ENCODE measurements at regions not wholly inside any gene's neighbourhood (a gene's known extent, or its start where the extent isn't known, plus 50 kb on each side); places are given as distances from the start of the nearest gene placed in this dataset.

- no peak for TF ChIP-seq CTCF (IDR thresholded peaks at IDR 0.05)
- Histone ChIP-seq H3K27ac (no peak overlapping the region), H3K4me3 (no peak overlapping the region)
- DNase-seq (ENCODE audit: low spot score): no peak
These were observed 94.9 kb downstream of the TMEM174 start for GRCh38 chr5:73267766-73268435.

- Histone ChIP-seq H3K4me3 (no peak overlapping the region), H3K27ac (no peak overlapping the region)
- TF ChIP-seq CTCF (IDR thresholded peaks at IDR 0.05): no peak
- no peak for DNase-seq (ENCODE audit: low spot score)
These were observed 94.2 kb downstream of the TMEM174 start for GRCh38 chr5:73266925-73267765.

- no peak for DNase-seq (ENCODE audit: low spot score)
- H3K27ac ChIP-seq: peak overlapping the region in 1 of 2 donors; percentile 24
- no peak for TF ChIP-seq CTCF (IDR thresholded peaks at IDR 0.05)
- H3K4me3 ChIP-seq: no peak overlapping the region
These were observed 93.3 kb downstream of the TMEM174 start for GRCh38 chr5:73266176-73266738.

- DNase-seq (ENCODE audit: low spot score): no peak
- H3K27ac ChIP-seq: no peak overlapping the region
These were observed 92.6 kb downstream of the TMEM174 start for GRCh38 chr5:73265641-73266040.

GRCh38 chr5:73264631-73265030, 91.6 kb downstream of the TMEM174 start:
- DNase-seq (ENCODE audit: low spot score): no peak
- H3K4me3 ChIP-seq: no peak overlapping the region
- H3K27ac ChIP-seq: no peak overlapping the region
- TF ChIP-seq CTCF (IDR thresholded peaks at IDR 0.05): no peak

More at GRCh38 chr5:73265641-73266040, 92.6 kb downstream of the TMEM174 start:
- TF ChIP-seq CTCF (IDR thresholded peaks at IDR 0.05): no peak
- no peak overlapping the region for H3K4me3 ChIP-seq

GRCh38 chr5:73263001-73263710, 90.2 kb downstream of the TMEM174 start:
- TF ChIP-seq CTCF (IDR thresholded peaks at IDR 0.05): no peak
- Histone ChIP-seq H3K4me3 (no peak overlapping the region), H3K27ac (no peak overlapping the region)
- no peak for DNase-seq (ENCODE audit: low spot score)

Data from coronary artery (tissue), 2 donors.